NOMO-1 (cell line): ENCODE measurements at regions not wholly inside any gene's neighbourhood (a gene's known extent, or its start where the extent isn't known, plus 50 kb on each side); places are given as distances from the start of the nearest gene placed in this dataset.
"Not testable (repeated sequence)": the region's sequence is repeated elsewhere in the genome, so short reads cannot be mapped to it uniquely, and the experiment has no call there.

Experiments used
- DNase-seq, 2 experiments: peaks; one replicate each; lab custom pipeline; 2025; ENCODE audit not compliant: unreplicated experiment in 2 of 2; lab: John Stamatoyannopoulos, UW

DNA sequence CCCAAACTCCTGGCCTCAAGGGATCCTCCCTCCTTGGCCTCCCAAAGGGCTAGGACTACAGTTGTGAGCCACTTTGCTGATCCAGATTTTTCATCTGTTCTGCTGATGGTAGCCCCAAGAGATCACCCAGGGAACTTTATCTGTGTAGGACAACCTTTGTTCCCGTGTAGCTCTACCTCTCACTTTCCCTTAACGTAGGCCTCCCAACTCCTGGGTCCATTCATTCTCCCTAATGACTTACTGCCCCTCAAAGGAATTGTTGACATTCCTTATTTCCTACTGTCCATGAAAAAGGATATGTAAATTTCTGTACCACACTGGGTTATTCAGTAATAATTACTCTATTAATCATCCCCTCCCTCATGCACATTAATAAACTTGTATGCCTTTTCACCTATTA, 51.0 kb upstream of the PHF24 start:
- no peak for DNase-seq

DNA sequence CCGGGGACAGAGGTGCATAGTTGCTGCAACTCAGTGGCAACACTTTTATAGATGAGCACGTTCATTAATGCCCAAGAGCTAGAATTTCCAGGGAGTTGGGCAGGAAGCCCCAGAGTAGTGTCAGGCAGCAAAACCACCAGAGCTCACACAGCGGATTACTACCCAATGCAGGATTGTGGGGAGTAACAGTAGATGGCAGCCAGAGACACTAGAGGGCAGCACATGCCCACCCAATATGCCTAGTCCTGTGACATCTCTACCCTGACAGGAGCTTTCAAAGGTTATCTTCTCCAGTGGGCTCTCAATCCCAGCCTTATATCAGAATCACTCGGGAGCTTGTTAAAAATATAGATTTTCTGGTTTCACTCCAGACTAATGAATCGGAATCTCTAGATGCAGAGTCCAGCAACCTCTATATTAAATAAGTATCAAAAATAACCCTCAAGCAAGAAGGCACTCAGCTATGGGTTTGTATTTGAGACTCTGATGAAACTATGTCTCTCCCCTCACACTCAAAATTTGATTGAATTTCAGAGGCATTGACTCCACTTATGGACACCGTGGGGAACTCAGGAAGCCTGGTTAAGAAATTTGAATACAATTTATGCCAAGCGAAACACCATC, 58.4 kb upstream of the PHF24 start:
- DNase-seq = peak; percentile 72 to 85

DNA sequence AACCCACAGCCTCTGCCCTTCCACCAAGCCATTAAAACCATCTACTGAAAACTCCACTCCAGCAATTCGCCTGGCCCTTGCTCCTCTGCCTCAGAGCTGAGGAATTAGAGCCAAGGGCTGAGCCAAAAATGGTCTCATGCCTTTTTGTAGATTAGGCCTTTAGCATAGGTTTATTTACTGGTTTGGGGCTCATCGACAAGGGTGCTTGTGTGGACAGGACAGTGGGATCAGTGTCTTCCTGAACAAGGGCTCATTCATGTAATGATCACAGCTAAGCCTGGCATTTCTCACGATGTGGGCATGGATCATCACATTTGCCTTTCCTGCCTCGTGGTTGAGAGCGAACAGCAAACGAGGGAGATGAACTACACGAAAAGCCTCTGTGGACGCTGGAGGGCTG, 59.2 kb upstream of the PHF24 start:
- no peak for DNase-seq

GRCh38 chr9:34896112-34896511, 62.0 kb upstream of the PHF24 start:
- no peak for DNase-seq

- DNase-seq = no peak
Measured at GRCh38 chr9:34892886-34893285, 65.2 kb upstream of the PHF24 start.

- DNase-seq = no peak
Measured at GRCh38 chr9:34891386-34891785, 66.7 kb upstream of the PHF24 start.

DNA sequence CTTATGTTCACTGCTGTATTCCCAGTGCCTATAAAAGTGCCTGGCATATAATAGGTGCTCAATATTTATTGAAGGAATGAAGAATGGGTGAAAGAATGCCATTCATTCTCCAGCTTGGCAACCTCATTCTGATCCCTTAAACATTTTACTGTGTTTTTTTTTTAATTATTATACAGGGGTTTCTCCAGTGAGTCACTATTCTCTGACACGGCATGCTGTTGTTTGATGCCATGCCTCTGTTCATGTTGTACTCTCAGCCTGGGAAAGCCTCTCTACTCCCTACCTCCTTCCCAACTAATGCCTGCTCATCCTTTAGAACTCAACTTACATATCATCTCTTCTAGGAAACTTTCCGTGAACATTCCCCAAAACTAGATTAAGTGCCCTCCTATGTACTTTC, 70.2 kb upstream of the PHF24 start:
- no peak for DNase-seq

DNA sequence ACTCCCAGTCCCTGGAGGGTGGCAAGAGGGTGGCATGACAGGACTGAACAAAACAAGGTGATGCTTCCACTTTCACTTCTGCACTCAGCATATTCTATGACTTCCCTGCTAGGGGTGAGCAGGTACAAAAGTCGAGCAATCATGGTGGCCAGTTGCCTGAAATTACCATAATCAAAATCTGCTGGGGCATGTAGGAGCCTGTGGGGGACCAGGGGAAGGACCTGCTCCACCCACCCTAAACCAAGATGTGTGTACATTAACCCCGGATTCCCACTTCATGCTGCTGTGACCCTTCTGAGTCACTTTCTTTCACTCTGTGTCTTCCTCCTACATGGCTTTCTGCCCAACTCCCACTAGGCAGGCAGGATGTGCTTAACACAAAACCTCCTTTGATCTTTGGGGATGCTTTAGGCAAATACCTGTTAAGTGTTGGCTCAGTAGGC, 73.3 kb upstream of the PHF24 start:
- DNase-seq = peak in 1 of 2 experiments; percentile 9

- DNase-seq = no peak
Measured at GRCh38 chr9:34876096-34876495, 82.0 kb upstream of the PHF24 start.

GRCh38 chr9:34869390-34869789, 88.7 kb upstream of the PHF24 start:
- peak in 1 of 2 experiments; percentile 27 for DNase-seq

- no peak for DNase-seq
Measured at GRCh38 chr9:34866614-34867013, 91.5 kb upstream of the PHF24 start.

GRCh38 chr9:34863426-34863825, 94.7 kb upstream of the PHF24 start:
- DNase-seq = no peak

DNA sequence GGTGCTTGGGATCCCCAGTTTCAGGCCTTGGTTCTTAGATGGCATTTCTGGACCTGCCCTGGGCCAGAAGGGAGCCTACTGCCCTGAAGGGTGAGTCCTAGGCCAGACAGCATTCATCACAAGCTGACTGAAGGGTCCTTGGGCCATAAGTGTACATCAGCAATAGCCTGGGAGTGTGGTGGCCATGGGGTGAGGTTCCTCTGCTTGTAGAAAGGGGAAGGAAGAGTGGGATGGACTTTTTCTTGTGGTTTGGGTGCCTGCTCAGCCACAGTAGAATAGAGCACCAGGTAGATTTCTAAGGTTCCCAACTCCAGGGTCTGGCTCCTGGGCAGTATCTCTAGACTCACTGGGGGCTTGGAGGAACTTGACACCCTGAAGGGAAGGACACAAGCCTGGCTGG, 95.2 kb upstream of the PHF24 start:
- peak; percentile 66 to 67 for DNase-seq

DNA sequence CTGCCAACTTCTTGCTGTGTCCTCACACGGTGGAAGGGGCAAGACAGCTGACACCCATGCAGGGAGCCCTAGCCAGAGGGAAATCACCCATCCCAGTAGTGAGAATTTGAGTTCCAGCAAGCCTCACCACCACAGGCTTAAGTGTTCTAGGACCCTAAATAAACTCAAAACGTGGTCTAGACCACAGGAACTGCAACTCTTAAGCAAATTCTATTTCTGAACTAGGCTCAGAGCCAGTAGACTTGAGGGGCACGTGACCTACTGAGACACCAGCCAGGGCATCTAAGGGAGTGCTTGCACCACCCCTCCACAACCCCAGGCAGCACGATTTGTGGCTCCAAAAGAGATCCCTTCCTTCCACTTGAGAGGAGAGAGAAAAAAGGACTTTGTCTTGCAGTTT, 96.0 kb upstream of the PHF24 start:
- peak; percentile 65 to 79 for DNase-seq

DNA sequence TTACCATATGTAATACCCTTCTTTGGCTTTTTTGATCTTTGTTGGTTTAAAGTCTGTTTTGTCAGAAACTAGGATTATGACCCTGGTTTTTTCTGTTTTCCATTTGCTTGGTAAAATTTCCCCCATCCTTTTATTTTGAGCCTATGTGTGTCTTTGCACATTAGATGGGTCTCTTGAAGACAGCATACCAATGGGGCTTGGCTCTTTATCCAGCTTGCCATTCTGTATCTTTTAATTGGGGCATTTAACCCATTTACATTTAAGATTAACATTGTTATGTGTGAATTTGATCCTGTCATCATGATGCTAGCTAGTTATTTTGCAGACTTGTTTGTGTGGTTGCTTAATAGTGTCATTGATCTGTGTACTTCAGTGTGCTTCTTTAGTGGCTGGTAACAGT, 103.1 kb upstream of the PHF24 start:
- DNase-seq = not testable (repeated sequence)

DNA sequence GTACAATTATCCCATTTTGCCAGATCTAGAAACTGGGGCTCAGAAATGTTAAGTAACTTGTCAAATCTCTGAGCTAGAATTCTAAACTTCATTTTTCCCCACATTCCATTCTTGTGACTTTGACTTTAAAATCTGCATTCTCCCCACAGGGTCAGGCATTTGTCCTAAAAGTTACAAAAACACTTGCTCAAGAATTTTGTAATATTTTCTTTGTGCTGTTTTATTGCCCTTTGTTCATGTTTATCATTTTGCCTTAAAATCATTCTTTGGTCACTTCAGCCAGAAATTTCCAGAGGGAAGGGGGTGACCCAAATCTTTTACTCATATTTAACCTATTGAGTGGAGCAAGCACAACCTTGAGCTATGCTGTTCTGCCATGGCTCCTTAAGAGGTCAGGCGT, 120.1 kb upstream of the CCL21 start:
- DNase-seq = no peak

DNA sequence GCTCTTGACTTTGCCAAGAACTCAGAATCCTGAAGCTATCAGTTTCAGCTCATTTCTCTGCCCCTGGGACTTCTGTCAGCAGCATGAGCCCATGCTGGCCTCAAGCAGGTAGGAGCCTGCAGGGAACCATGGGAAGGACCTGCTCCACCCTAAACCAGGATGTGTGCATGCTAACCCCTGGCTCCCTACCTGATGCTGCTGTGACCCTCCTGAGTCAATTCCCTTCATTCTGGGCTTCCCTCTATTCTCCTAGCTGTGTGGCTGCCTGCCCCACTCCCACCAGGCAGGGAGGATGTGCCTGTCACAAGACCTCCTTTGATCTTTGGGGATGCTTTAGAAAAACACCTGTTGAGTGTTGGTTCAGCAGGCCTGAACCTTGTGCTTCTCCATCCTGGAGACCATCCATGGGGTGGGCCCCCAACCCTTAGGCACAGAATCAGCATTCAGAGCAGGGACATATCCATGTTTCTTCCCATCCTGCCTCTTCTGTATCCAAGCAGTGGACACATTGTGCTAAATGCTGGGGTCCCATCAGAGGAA, 117.1 kb upstream of the CCL21 start:
- no peak for DNase-seq

DNA sequence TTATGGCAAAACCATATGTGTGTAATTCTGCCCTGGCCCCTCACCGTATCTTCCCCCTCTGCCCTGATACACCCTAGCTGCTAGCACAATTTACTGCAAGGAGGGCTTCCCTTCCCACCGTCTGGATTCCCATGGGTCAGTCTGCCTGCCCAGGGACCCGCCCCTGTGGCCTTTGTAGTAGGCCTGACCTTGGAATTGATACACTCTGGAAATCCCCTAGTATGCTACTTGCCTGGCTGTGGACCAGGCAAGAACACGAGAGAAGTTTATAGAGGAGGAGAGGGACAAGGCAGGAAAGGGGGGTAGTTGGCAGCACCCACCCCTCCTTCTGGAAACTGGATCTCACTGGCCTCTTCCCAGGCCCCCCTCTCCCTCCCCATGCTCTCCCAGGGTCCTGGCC, 115.8 kb upstream of the CCL21 start:
- DNase-seq = no peak

GRCh38 chr9:34823778-34824177, 113.8 kb upstream of the CCL21 start:
- DNase-seq = no peak

DNA sequence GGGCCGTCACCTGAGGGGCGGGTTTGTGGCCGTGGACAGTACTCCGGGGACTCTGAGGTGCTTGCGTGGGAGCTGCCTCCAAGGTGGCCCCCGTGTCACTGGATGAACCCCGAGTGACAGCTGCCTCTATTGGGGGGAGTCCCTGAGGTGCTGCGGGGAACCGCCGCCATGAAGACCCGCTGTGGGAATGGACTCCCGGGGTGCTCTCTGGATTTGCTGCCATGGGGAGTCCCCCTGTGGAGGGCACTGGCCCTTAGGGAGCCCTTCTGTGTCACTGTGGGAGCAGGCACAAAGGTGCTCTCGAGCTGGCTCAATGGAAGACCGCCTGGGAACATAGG, 100.2 kb upstream of the CCL21 start:
- no peak for DNase-seq

GRCh38 chr9:34809504-34810186, 99.7 kb upstream of the CCL21 start:
- peak; percentile 31 to 41 for DNase-seq

DNA sequence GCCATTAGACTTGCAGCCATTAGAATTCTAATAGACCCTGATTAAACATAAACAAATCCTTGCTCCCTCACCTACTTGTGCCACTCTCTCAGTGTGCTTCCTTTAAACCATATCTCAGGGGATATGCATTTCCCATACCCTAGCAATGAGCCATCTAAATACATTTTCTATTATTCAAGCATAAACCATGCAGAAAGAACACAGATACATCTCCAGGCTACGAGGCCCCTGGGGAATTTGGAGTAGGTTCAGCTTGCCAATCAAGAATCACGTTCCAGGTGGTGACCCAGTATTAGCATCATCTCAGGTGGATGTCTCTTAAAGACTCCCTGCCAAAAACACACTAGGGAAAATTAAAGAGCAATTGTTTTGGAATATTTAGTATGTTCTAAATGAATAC, 93.0 kb upstream of the CCL21 start:
- no peak for DNase-seq

DNA sequence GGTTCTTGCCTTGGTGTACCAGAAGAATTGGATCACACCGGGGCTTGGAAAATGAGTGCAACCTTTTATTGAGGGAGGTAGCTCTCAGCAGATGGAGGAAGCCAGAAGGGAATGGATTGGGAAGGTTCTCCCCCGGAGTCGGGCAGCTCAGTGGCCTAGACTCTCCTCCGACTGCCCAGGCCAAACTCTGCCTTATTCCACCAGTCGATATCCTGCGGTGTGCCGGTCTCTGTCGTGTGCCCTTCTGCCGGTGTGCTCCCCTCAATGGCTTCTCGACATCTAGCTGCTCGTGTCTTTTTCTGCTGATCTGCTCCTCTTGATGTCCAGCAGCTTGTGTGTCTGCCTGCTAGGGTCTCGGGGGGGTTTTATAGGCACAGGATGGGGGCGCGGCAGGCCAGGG, 87.4 kb upstream of the CCL21 start:
- no peak for DNase-seq
